ENCODE measurements at regions not wholly inside any gene's neighbourhood (a gene's known extent, or its start where the extent isn't known, plus 50 kb on each side); places are given as distances from the start of the nearest gene placed in this dataset.
A peak's percentile ranks its signal among the peaks of the same experiment; 100 is the strongest.

DNA sequence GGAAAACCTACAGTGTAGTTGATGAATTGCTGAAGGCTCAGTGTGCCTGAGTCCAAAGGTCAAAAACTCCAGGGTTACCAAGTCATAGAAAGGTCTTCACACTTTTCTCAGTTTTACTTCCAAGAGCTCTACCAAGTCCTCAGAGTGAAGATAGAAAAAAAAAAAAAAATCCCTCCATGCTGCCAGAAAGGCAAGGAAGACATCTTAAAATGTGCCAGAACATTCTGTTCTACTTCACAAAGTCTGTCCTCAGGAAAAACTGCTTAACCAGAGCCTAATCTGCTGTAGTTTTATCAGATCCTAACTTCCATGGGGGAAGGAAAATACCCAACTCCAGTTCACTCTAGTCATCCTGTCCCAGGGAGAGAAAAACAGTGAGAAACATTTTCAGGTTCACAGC lies 175.6 kb upstream of the CDH11 start:
- H3K4me3 ChIP-seq (replicated peaks; ENCODE audit: low read depth, low read length), result no peak overlapping the region
- DNase-seq (ENCODE audit: low read depth), result no peak
- TF ChIP-seq, protein P1, sequence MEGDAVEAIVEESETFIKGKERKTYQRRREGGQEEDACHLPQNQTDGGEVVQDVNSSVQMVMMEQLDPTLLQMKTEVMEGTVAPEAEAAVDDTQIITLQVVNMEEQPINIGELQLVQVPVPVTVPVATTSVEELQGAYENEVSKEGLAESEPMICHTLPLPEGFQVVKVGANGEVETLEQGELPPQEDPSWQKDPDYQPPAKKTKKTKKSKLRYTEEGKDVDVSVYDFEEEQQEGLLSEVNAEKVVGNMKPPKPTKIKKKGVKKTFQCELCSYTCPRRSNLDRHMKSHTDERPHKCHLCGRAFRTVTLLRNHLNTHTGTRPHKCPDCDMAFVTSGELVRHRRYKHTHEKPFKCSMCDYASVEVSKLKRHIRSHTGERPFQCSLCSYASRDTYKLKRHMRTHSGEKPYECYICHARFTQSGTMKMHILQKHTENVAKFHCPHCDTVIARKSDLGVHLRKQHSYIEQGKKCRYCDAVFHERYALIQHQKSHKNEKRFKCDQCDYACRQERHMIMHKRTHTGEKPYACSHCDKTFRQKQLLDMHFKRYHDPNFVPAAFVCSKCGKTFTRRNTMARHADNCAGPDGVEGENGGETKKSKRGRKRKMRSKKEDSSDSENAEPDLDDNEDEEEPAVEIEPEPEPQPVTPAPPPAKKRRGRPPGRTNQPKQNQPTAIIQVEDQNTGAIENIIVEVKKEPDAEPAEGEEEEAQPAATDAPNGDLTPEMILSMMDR (IDR thresholded peaks at IDR 0.05; ENCODE audit: low read length, missing control alignments), result no peak

DNA sequence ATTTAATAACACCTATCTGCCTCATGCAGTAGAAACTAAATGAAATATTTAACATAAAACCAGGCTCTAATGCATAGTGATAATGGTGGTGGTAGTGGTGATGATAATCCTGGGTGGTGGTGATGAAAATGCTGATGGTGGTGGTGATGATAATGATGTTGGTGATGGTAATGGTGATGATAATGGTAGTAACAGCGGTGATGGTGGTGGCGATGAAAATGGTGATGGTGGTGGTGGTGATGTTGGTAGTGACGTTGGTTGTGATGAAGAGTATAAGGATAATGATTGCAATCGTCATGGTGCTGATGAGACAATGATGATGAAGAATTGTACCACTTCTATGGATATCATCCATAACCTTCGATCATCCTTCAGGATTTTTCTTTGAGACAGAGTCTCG lies 173.7 kb upstream of the CDH11 start:
- no peak for DNase-seq (ENCODE audit: low read depth)
- TF ChIP-seq, protein P1 (IDR thresholded peaks at IDR 0.05; ENCODE audit: low read length, missing control alignments), result no peak
- no peak overlapping the region for H3K4me3 ChIP-seq (replicated peaks; ENCODE audit: low read depth, low read length)

DNA sequence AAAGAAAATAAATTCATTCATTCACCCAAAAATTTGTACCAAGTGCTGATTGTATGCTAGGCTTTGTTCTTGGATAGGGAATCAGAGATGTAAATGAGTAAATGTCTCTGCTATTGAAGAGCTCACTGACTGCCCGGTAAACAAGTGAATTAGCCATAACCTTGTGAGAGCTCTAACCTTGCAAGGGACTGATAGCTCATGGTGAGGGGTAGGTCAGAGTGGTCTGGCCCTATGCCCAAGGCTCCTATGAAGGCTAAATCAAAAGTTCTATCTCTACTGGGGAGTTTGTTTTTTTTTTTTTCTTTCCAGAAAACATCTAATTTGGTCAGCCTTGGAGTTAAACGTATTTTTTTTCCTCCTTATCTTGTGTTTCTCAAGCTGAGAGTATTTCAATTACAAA lies 172.8 kb upstream of the CDH11 start:
- TF ChIP-seq, protein P1 (IDR thresholded peaks at IDR 0.05; ENCODE audit: low read length, missing control alignments), result no peak
- H3K4me3 ChIP-seq (replicated peaks; ENCODE audit: low read depth, low read length), result no peak overlapping the region
- DNase-seq (ENCODE audit: low read depth), result no peak

DNA sequence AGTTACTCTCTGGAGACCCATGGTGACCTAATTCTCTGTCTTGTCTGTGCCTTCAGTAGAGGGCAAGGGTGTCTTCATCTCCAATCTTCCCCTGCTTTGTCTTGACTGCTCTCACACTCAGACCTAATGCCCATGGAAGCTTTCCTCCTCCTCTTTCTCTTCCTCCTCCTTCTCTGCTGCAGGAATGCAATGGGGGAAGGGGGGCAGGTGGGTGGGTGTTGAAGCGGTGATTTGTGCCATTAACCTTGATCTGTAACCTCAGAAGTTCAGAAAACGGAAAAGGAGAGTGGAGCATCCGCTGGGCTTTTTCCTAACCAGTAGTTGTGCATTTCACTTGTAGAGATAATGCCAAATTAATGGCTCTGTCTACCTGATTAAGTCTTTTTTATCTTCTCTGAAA lies 172.3 kb upstream of the CDH11 start:
- H3K4me3 ChIP-seq (replicated peaks; ENCODE audit: low read depth, low read length), result no peak overlapping the region
- TF ChIP-seq, protein P1 (IDR thresholded peaks at IDR 0.05; ENCODE audit: low read length, missing control alignments), result no peak
- no peak for DNase-seq (ENCODE audit: low read depth)

DNA sequence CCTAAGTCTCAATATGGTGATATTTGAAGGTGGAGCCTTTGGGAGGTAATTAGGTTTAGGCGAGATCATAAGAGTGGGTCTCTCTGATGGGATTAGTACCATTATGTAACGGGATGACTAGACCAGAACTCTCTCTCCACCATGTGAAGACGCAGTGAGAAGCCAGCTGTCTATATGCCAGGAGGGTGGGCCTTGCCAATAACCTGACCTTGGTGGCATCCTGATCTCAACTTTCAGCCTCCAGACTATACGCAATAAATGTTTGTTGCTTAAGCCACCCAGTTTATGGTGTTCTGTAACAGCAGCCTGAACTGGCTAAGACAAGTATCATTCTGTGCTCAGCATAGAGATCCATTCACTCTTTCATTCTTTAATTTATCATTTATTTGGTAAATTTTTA lies 167.2 kb upstream of the CDH11 start:
- DNase-seq (ENCODE audit: low read depth), result no peak
- no peak overlapping the region for H3K4me3 ChIP-seq (replicated peaks; ENCODE audit: low read depth, low read length)
- TF ChIP-seq, protein P1 (IDR thresholded peaks at IDR 0.05; ENCODE audit: low read length, missing control alignments), result no peak

DNA sequence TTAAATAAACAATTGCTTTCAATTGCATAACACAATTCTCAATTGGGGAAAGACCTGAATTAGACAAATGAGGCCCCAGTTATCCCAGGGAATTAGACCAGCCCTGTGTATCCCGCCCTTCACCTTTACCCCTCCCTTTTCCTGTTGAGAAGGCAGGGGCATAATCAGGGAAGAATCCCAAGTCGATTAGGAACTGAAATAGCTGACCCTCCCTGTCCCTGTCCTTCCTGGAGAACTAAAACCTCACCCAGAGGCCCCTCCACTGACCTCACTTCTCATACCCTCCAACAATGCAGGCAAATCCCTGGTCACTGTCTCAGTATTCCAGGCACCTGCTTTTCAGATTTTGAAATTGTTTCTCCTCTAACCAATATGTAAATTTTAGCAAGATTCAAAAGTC lies 165.4 kb upstream of the CDH11 start:
- DNase-seq (ENCODE audit: low read depth), result no peak
- no peak overlapping the region for H3K4me3 ChIP-seq (replicated peaks; ENCODE audit: low read depth, low read length)
- TF ChIP-seq, protein P1 (IDR thresholded peaks at IDR 0.05; ENCODE audit: low read length, missing control alignments), result no peak

DNA sequence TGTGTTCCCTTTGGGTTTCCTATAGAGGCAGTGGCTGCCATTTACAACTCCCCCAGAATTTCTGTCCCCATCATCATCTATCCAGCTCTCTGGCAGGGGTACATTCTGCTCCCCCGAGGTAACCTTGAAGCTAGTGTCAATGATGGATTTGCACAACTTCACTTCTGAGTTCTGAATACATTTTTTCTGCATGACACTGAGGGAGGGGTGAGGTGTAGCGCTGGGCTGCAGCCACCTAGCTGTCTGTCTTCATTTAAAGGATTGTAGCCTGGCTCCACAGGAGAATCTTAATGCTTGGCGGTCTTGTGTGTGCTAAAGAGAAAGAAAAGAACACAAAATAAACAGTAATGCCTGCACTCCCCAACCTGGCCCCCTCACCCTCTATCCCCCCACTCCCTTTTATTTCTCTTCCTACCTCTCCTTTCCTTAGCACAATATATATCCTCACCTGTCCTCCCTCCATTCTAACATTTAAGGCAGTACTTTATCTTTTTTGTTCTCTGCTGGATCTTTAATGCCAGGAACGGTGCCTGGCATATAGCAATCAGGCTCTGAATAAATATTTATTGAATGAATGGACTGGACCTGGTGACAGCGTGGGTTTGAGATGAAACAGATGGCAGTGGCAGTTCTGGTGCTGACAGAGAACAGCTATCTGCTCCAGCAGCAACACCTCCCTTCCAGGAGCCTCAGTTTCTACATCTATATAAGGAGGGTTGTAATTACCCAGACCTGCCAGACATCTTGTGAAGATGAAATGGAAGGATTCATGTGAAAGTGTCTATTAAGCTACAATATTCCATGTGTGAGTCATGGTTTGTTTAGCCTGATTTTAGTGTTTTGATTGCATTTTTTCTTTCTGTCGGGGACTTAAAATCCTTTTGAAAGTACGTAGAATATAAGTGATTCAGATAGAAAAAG lies 163.5 kb upstream of the CDH11 start:
- TF ChIP-seq, protein P1 (IDR thresholded peaks at IDR 0.05; ENCODE audit: low read length, missing control alignments), result no peak
- H3K4me3 ChIP-seq (replicated peaks; ENCODE audit: low read depth, low read length), result no peak overlapping the region
- peak; percentile 12 for DNase-seq (ENCODE audit: low read depth)
